ENCODE measurements at regions not wholly inside any gene's neighbourhood (a gene's known extent, or its start where the extent isn't known, plus 50 kb on each side); places are given as distances from the start of the nearest gene placed in this dataset.

DNA sequence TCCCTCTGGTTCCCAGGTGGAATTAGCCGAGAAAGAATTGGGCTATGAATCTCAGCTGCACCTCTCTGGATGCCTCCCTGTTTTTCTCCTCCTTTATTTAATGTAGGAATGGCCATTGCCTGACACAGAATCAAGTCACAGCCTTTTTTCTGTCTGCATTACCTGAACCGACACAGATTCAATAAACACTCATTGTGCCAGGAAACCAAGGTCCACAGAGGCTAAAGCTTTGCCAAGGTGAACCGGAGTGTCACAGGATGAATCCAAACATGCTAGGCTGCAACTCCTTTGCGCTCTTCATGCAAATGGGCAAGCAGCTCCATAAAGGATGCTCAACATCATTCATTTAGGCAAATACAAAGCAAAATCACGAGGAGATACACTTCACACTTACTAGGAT, 199.8 kb upstream of the AGTR2 start:
- TF ChIP-seq, protein P1, sequence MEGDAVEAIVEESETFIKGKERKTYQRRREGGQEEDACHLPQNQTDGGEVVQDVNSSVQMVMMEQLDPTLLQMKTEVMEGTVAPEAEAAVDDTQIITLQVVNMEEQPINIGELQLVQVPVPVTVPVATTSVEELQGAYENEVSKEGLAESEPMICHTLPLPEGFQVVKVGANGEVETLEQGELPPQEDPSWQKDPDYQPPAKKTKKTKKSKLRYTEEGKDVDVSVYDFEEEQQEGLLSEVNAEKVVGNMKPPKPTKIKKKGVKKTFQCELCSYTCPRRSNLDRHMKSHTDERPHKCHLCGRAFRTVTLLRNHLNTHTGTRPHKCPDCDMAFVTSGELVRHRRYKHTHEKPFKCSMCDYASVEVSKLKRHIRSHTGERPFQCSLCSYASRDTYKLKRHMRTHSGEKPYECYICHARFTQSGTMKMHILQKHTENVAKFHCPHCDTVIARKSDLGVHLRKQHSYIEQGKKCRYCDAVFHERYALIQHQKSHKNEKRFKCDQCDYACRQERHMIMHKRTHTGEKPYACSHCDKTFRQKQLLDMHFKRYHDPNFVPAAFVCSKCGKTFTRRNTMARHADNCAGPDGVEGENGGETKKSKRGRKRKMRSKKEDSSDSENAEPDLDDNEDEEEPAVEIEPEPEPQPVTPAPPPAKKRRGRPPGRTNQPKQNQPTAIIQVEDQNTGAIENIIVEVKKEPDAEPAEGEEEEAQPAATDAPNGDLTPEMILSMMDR (conservative IDR thresholded peaks at IDR 0.05 in 1 of 2, IDR thresholded peaks at IDR 0.05 in 1 of 2; ENCODE audit: extremely low read depth in 1 of 2, insufficient read depth in 1 of 2, low read depth in 1 of 2, low read length in 2 of 2): no peak
- TF ChIP-seq EZH2 (IDR thresholded peaks at IDR 0.05; ENCODE audit: borderline replicate concordance, low read length): no peak

Data from mammary epithelial cell (primary cell).